ENCODE measurements at regions not wholly inside any gene's neighbourhood (a gene's known extent, or its start where the extent isn't known, plus 50 kb on each side); places are given as distances from the start of the nearest gene placed in this dataset.

DNA sequence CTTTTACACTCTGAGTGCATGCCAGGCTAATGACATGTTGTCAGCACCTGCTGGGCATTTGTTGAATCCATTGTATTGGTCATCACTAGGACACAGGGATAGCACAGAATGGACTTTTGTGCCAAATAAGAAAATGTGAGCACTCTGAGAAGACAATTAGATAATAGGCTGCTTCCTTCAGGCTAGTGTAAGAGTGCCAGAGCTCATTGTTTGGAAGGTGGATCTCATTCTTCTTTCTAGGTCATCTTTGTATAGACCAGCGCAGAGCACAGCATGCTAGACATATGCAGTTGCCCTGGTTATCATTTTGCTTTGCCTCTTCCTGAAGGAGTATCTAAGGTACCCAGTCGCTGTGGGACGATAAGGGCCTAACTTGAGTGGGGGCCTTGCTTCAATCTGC is 493.4 kb upstream of the COX7C start:
- TF ChIP-seq, protein P1, sequence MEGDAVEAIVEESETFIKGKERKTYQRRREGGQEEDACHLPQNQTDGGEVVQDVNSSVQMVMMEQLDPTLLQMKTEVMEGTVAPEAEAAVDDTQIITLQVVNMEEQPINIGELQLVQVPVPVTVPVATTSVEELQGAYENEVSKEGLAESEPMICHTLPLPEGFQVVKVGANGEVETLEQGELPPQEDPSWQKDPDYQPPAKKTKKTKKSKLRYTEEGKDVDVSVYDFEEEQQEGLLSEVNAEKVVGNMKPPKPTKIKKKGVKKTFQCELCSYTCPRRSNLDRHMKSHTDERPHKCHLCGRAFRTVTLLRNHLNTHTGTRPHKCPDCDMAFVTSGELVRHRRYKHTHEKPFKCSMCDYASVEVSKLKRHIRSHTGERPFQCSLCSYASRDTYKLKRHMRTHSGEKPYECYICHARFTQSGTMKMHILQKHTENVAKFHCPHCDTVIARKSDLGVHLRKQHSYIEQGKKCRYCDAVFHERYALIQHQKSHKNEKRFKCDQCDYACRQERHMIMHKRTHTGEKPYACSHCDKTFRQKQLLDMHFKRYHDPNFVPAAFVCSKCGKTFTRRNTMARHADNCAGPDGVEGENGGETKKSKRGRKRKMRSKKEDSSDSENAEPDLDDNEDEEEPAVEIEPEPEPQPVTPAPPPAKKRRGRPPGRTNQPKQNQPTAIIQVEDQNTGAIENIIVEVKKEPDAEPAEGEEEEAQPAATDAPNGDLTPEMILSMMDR (IDR thresholded peaks at IDR 0.05) = no peak
- TF ChIP-seq EZH2 (IDR thresholded peaks at IDR 0.05) (no peak), EZH2phosphoT487 (IDR thresholded peaks at IDR 0.05) (no peak)

Measured in neural progenitor cell (in vitro differentiated cells).